HG02759 (cell line): ENCODE measurements at regions not wholly inside any gene's neighbourhood (a gene's known extent, or its start where the extent isn't known, plus 50 kb on each side); places are given as distances from the start of the nearest gene placed in this dataset.
A peak's percentile ranks its signal among the peaks of the same experiment; 100 is the strongest.

Experiments
- ATAC-seq: cut with Tn5 transposase; IDR thresholded peaks from one replicate; pipeline ENCODE4 v1.9.1; 2021; ENCODE audit warnings: mild to moderate bottlenecking, moderate library complexity; ENCODE audit not compliant: unreplicated experiment

DNA sequence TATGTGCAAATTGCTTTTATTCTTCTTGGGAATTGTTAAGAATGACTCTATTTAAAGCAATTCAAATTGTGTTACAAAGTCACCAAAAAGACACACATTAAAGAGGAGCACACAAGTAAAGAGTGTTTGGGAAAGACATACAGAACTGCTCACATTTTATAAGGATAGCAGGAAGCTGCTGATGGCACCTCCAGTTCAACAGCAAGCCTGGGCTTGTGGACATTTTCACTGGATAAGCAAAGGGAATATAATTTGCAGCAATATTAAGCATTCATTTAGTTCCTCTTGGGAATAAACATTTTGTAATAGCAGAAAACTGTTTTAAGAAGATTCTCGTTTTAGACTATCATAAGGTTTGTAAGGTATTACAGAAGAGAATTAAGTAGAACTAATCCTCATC, 1271.9 kb downstream of the ZPLD1 start:
- no peak for ATAC-seq

DNA sequence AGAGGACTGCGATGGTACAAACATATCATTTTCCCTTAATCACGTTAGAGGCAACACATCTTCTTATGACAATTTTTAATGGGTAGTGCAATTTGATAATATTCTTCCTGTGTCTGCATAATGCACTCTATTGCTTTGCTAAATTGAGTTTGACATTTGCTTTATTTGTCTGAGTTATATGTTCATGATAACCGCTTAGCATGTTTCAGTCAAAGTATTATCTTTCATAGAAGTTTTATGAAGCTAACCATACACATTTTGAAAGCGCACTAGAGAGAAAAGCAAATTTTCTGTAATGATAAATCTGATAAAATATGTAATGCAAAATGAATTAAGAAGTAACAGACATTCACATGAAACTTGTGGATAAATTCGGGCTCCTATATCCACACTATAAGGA, 1276.9 kb downstream of the ZPLD1 start:
- no peak for ATAC-seq

DNA sequence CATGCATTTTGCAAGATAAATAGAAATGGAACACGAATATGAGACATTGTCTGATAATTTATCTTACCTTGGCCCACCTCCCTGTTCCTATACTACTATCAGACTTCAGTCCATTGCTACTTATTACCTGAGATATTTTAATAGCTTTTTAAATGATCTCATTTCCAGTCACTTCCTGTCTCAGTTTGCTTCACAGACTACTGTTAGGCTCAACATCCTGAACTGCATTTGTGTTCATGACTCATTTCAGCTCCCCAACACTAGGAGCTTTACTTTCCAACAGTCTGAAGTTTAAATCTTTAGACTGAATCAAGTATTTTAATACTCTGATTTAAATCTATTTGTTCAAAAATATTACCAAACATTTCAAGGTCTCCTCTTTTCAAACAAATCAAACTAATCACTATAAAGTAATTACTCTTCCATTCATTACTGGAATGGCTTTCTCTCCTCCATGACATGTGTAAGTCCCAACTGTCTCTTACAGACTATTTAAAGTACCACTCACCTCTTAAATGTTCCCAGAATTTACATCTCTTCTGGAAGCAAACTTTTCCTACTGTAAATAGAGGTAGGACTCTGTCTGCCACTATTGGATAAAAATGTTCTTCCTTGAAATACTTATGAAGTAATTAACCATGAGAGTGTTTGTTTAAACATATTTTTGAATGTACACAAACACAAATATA, 1277.6 kb downstream of the ZPLD1 start:
- no peak for ATAC-seq

DNA sequence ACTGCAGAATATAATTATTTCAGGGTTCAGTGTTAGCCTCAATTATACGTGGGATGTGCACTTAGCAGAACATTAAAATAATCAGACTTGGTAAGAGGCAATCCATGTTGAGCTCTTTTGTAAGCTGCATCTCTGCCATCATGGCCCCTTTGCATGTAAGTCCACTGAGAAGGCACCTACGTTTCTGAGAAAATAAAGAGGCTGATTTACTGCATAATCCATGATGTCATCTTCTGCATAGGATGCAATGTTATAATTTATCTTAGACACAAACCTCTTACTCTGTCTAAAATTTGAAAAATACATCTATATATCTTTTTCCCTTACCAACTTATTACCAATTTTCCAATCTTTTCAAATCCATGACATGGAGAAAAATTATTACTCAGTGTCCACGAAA, 1294.7 kb downstream of the ZPLD1 start:
- ATAC-seq: no peak

DNA sequence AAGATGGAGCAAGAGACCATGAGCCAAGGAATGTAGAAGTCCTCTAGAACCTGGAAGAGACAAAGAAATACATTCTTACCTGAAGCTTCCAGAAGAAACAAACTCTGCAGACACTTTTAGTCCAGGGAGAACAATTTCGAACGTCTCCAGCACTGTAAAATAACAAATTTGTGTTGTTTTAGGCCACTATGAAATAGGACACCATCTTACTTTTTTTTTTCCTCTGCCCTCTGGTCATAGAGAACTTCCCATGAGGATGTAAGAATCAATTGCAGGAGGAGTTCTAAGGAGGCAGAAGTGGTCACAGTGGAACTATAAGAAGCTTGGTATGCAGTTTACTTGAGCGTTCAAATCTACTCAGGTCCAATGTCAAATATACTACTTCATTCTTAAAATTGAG, 1295.9 kb downstream of the ZPLD1 start:
- ATAC-seq: no peak

DNA sequence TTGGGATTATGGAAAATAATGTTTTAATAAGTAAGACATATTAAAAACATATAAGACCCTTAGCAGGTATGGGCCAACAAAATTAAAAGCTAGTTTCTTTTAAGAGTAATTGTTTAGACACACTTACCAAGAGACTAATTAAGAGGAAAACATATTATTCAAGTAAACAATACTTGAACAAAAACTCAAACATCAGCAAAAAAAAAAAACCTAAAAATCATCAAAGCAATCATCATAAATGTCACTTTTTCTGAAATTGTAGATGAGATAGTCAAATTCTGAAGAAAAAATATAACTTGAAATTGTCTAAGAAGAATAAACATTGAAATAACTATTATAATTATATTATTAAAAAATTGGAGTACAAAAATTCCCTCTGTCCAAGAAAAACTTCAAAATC, 1318.2 kb downstream of the ZPLD1 start:
- ATAC-seq: no peak

DNA sequence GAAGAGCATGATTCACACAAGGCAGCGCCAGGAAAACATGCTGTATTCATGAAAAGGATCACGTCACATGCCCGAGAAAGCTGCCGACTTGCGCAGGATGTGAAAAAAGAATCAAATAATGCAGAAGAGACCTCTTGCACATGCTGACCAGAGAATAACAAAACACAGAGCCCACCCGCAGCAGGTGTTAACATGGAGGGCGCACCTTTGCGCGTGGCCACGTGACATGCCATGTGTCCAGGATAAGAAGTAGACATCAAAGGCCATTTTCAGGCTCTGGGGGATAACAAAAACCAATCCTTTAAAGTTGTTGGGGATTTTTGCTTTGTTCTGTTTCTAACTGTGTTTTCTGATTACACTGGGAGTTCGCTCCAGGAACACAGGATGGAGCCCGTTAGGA, 1332.8 kb downstream of the ZPLD1 start:
- no peak for ATAC-seq

DNA sequence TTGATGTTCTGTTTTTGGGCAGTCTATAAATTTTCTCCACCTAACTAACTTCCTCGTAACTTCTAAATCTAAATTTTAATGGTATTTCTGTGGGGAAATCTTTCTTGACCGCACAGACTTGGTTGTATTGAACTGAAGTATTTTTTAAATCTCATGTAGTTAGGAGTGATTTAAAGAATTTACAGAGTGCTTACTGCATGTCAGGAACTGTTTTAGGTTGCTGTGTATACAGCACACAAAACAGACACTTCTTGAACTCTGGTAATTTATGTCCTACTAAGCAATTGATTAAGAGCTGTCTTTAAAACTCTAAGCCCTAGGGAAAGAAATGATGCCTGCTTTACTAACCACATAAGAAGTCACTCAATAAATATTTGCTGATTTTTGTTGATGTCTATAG, 1350.2 kb downstream of the ZPLD1 start:
- no peak for ATAC-seq

DNA sequence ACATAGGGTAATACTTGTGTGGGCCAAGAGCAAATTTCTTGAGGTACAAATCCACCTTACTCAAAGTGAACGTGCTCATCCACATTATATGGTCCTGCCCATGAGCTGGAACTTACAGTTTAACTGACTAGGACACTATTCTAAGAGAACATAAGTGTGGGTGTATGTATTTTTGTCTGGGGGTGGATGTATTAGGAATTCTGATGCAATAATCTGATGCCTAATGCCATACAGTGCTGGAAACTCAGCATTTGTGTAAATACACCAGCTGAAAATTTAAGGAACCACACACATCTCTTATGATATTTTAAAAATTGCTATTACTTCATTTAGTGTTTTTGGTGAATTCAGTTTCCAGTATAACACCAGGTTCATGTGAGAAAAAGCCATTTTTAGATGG, 1350.7 kb downstream of the ZPLD1 start:
- ATAC-seq: no peak

DNA sequence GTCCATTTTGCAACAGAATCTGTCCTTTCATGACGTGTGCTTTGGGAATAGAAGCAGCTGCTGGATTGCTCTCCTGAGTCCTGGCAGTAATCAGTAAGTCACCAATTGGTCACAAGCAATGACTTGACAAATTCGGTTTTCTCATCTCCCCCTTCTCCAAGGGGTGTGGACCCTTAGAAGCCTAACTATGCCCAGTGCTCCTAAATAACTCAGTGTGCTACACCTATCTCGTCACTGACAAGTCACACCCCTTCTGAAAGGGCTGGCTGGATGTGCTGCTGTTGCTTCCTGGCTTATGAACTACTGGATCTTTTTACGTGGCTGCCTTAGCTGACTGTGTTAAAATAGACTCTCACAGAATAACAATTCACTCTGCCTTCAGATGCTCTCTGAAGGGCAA, 1351.5 kb downstream of the ZPLD1 start:
- ATAC-seq: no peak

DNA sequence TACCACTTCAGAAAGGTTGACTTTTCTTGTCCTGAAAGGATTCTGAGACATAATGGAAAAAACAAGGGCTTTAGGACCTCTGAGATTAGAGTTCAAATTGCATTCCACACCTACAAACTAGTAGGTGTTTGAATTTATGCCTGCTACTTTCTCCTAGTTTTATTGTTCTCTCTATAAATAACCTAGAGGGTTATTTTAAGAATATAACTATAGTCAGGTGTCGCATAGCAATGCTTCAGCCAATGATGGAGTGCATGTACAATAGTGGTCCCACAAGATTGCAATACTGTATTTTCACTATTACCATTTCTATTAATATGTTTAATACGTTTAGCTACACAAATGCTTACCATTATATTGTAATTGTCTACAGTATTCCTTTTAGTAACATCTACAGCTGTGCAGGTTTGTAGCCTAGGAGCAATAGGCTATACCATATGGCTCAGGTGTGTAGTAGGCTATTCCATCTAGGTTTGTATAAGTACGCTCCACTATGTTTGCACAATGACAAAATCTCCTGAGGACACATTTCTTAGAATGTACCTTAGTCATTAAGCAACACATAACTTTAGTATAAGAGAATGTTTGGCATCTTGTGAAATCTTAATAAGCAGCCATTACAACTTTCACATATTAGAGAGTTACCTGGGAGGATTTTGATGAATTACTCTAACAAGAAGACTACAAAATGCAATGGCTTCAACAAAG, 1352.5 kb downstream of the ZPLD1 start:
- no peak for ATAC-seq

DNA sequence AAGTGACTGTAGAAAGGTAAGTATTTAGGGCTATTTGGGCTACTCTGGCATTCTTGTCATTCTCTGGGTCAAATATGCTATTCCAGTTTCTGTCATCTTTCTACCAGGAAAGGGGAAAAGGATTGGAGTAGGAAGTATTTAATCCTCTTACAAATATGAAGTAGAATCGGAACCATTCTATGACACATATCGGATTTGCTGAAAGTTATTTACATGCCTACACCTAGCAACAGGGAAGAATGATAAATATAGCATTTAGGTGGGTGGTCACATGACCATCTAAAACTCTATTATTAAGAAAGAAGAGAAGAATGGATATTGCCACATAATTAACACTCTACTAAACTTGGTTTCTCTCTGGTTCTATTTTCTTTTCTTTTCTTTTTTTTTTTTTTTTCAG, 1353.1 kb downstream of the ZPLD1 start:
- ATAC-seq: no peak

DNA sequence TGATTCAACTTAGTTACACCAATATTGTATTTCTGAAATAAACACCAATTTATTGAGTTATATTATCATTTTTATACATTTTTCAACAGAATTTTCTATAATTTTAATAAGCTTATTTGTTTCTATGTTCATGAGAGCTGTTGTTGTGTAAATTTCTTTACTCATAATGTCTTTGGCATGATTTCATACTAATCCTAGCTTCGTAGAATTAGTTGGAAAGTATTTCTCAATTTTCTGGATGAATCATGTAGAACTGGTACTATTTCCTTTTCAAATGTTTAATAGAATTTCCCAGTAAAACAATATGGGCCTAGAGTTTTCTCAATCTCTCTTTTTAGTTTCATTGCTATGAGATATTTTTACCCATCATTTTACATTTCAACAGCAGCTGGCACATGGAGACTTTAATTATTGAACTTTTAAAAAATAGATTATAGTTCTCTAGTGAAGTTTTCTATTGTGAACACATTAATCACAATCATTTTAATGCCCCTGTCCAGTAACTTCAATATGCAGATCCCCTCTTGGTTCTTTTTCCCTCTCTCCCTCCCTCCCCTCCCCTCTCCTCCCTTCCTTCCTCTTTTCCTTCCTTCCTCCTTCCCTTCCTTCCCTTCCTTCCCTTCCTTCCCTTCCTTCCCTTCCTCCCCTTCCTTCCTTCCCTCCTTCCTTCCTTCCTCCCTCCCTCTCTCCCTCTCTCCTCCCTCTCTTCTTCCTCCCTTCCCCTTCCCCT, 1357.1 kb downstream of the ZPLD1 start:
- no peak for ATAC-seq

DNA sequence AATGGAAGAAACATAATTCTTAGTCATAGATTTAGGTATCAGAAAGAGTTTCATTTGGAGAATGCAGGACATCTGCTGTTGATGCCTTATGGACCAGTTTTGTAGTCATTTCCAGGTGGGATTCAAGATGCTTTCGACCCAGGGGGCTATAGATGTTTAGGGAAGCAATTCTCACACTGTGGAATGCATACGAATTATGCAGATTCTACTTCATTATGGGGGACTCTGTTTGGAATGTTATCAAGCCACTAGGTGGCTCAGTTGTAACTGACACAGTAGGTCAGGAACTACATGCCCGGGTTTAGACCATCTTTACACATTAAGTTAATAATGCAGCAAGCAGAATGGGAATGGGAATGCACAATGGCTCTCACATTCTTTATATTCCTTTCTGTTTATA, 1359.8 kb downstream of the ZPLD1 start:
- ATAC-seq: peak; percentile 53

DNA sequence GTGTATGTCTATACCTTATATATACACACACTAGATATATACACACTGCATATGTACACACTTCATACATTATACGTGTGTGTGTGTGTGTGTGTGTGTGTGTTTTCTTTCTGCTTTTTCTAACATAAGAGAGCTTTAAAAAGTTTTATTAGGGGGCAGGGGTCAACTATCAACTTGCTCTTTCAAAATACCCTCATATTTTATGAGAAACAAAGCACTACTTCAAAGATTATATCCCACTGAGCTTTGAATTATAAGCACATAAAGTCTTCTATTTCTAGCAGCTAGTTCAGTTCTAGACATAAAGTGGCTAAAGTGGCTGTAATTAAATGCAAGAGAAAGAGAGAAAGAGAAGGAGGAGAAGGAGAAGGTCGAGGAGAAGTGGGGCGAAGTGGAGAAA, 1361.3 kb downstream of the ZPLD1 start:
- no peak for ATAC-seq

DNA sequence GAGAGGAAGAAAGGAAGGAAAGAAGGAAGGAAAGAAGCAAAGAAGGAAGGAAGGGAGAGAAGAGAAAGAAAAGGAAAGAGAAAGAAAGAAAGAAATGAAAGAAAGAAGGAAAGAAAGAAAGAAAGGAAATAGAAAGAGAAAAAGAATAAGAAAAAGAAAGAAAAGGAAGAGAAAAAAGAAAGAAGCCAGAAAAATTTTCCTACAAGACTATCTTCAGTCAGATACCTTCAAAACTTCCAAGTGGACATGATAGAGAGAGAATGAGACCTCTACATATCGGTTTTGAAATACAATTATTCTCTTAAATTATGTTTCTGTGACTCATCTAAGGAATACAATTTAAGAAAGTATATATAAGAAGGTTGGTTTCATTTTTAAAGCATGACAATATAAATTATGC, 1369.0 kb downstream of the ZPLD1 start:
- ATAC-seq: no peak

DNA sequence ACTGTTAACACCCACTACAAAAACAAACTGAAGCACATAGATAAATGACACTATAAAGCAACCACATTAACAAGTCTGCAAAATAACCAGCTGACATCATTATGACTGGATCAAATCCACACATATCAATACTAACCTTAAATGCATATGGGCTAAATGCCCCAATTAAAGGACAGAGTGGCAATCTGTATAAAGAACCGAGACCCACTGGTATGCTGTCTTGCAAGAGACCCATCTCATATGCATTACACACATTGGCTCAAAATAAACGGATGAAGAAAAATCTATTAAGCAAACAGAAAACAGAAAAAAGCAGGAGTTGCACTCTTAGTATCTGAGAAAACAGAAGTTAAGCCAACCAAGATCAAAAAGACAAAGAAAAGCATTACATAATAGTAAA, 1375.4 kb downstream of the ZPLD1 start:
- ATAC-seq: no peak

DNA sequence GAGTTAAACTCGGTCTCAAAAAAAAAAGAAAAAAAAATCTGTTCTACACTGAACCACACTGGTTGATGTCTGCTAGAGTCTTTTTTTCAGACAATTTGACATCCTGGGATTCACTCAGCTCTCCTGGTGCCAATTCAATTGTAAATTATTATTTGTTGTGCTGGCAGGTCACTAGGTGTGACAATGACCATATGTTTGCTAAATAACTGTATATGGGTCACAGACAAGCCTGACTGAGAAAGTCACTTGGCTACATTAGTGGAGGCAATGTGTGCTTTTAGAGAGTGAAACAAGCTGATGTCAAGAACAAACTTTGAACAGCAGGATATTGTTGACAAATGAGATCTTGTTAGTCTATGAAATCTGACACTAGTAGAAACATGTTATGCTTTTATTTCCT, 1379.1 kb downstream of the ZPLD1 start:
- ATAC-seq: no peak

DNA sequence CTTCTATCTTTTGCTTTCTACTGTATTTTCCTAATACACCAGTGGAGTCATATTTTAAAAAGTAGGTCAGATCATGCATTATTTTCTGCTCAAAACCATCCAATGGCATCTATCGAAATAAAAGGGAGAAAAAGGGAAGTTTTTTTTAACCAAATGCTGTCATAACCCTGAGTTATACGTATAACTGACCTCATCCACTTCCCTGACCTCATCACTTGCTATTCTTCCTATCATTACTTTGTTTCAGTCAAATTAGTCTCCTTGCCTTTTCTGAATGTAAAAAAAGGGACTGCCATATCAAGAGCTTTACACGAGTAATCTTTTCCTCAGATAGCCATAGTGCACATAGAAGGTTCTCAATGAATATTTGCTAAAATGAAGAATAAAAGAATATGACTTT, 1383.6 kb downstream of the ZPLD1 start:
- ATAC-seq: no peak

DNA sequence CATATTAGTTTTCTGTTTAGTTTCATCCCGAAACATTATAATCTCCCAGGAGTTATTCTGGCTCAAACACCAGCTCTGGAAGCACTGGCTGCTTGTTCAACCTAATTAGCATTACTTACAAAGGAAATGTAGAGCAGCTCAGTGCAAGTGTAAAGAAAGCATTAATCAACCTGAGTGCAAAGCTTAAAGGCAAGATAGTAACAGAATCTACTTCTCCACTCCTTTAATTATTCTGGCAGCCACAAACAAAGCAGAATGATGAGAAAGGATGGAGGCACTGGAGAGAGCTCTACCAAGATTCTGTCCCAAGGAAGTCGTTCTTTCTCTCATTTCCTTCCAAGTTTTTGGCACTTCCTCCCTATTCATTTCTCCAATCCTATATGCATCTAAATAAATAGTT, 1384.0 kb downstream of the ZPLD1 start:
- ATAC-seq: no peak

DNA sequence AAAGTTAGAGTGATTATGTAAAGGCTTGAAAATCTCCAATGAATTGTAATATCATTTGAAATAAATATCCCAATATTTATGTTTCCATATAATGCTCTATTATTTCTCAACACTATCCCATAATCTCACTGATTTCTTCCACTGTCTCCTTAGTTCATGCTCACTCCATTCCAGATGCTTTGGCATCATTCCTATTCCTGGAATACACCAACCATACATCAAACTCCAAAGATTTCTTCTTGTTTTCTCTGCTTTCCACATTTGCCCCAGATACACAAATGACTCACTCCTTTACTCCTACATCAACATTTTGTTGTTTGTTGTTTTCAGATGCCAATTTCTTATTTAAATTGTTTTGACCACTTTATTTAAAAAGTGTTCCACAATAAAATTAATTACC, 1390.8 kb downstream of the ZPLD1 start:
- ATAC-seq: no peak

DNA sequence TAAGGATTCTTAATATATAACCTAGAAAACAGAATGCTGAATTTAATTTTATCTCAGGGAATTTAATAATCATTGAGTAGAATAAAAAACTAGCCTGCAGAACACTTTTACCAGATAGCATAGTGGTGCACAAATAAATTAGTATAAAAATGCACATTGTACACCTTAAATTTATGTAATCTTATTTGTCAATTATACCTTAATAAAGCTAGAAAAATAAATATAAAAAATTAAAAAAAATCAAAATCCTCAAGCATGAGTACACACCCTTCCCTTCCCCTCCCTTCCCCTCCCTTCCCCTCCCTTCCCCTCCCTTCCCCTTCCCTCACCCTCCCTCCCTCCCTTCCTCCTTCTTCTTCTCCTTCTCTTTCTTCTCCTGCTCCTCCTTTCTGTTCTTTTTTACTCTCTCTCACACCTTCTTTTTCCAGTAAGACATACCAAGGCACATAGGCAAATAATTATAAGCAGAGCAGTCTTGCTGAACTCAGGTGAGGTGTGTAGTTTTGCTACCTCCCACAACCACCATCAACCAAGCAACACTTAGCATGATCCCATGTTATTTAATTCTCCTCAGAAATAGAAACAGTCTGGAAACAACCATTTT, 1395.0 kb downstream of the ZPLD1 start:
- ATAC-seq: no peak
